ENCODE measurements at regions not wholly inside any gene's neighbourhood (a gene's known extent, or its start where the extent isn't known, plus 50 kb on each side); places are given as distances from the start of the nearest gene placed in this dataset.

DNA sequence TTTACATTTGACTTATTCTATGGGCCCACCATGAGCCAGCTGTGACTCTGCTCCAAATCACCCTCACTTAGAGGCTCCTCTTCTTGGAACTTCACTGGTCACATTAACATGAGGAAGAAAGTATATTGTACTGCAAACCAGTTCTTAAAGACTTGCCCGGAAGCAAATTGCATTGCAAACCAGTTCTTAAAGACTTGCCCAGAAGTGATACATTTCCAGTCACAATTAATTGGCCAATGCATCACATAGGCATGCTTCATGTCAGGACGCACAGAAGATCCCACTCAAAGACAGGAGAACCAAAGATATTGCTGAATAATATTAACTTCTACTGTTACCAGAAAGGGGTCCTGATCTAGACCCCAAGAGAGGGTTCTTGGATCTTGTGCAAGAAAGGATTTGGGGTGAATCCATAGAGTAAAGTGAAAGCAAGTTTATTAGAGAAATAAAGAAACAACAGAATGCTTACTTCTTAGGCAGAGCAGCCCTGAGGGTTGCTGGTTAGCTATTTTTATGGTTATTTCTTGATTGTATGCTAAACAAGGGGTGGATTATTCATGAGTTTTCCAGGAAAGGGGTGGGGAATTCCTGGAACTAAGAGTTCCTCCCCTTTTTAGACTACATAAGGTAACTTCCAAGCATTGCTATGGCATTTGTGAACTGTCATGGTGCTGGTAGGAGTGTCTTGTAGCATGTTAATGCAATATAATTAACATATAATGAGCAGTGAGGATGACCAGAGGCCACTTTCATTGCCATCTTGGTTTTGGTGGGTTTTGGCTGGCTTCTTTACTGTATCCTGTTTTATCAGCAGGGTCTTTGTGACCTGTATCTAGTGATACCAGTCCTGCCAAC, 54.6 kb upstream of the HCCS start:
- Mint-ChIP-seq H3K27ac (no peak overlapping the region), H3K27me3 (no peaks in the 10 kb centered on the region), H3K9me3 (no peaks in the 10 kb centered on the region), H3K4me3 (no peak overlapping the region), H3K4me1 (no peaks in the 10 kb centered on the region)
- DNase-seq (no peak), ATAC-seq (no peak)

DNA sequence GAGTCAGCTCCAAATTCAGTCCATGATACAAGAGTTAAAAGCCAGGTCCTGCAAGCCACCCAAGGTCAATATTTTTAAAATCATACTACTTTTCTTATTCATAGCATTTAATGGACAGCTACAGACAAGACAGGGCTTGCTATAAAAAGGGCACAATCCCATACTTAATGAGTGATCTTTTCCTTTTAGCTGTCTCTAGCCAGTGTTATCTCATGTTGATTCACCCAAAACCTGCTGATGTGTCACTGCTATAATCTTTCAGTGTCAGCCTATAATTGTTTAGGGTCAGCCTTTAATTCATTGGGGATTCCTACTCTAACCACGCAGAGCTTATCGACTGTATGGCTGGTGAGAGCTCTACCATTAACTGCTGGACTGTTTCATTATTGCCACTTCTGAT, 51.2 kb upstream of the HCCS start:
- Mint-ChIP-seq H3K4me3 (no peak overlapping the region), H3K4me1 (no peaks in the 10 kb centered on the region), H3K9me3 (no peaks in the 10 kb centered on the region), H3K27me3 (no peaks in the 10 kb centered on the region), H3K27ac (no peak overlapping the region)
- DNase-seq (no peak), ATAC-seq (no peak)
